ENCODE measurements at regions not wholly inside any gene's neighbourhood (a gene's known extent, or its start where the extent isn't known, plus 50 kb on each side); places are given as distances from the start of the nearest gene placed in this dataset.

DNA sequence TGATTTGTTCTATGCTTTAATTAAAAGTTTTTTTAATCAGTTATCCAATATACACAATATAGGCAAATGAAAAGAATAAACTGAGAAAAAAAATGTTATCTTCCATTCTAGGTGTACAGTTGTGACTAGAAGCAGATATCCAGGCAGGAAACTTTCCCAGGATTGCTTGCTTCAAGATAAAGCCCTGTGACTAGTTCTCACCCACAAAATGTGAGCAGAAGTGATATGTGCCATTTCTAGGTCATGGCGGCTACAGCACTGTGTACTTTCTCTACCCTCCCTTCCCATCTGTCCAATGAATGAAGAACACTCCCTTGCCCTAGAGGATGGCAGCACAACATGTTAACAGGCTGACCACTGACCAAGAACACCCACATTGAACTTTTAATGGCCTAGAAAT lies 110.5 kb upstream of the STT3B start:
- TF ChIP-seq EZH2phosphoT487 (IDR thresholded peaks at IDR 0.05; ENCODE audit: low read depth, severe bottlenecking, unreplicated experiment), result no peak
- TF ChIP-seq, protein P1, sequence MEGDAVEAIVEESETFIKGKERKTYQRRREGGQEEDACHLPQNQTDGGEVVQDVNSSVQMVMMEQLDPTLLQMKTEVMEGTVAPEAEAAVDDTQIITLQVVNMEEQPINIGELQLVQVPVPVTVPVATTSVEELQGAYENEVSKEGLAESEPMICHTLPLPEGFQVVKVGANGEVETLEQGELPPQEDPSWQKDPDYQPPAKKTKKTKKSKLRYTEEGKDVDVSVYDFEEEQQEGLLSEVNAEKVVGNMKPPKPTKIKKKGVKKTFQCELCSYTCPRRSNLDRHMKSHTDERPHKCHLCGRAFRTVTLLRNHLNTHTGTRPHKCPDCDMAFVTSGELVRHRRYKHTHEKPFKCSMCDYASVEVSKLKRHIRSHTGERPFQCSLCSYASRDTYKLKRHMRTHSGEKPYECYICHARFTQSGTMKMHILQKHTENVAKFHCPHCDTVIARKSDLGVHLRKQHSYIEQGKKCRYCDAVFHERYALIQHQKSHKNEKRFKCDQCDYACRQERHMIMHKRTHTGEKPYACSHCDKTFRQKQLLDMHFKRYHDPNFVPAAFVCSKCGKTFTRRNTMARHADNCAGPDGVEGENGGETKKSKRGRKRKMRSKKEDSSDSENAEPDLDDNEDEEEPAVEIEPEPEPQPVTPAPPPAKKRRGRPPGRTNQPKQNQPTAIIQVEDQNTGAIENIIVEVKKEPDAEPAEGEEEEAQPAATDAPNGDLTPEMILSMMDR (IDR thresholded peaks at IDR 0.05; ENCODE audit: poor library complexity), result no peak
